Ascending aorta (tissue), 2 donors: ENCODE measurements at regions not wholly inside any gene's neighbourhood (a gene's known extent, or its start where the extent isn't known, plus 50 kb on each side); places are given as distances from the start of the nearest gene placed in this dataset.
A peak's percentile ranks its signal among the peaks of the same experiment; 100 is the strongest.

Source experiments
- DNase-seq, 2 donors: peaks; one replicate each; pipeline ENCODE4 v3.0.0-alpha.2; 2019; ENCODE audit warnings: low spot score in 2 of 2
- H3K27ac ChIP-seq, 2 donors: fragments of 200-600 bp; sonication (generic); one replicate each; pipeline ENCODE4 v1.5.1; 2016 to 2017; ENCODE audit warnings: mild to moderate bottlenecking in 1 of 2
- H3K27me3 ChIP-seq: fragments of 200-600 bp; sonication (generic); one replicate; pipeline ENCODE4 v1.5.1; 2017
- H3K36me3 ChIP-seq, 2 donors: fragments of 200-600 bp; sonication (generic); one replicate each; pipeline ENCODE4 v1.5.1; 2016
- H3K4me1 ChIP-seq, 2 donors: fragments of 200-600 bp; sonication (generic); one replicate each; pipeline ENCODE4 v1.5.1; 2016 to 2017; ENCODE audit warnings: mild to moderate bottlenecking in 1 of 2
- H3K4me3 ChIP-seq, 2 donors: fragments of 200-600 bp; sonication (generic); one replicate each; pipeline ENCODE4 v1.5.1; 2016 to 2017; ENCODE audit warnings: mild to moderate bottlenecking in 1 of 2
- H3K9me3 ChIP-seq, 2 donors: fragments of 200-600 bp; sonication (generic); one replicate each; pipeline ENCODE4 v1.5.1; 2016
- CTCF ChIP-seq, 3 experiments: fragments of 200-600 bp in 2 of 3; fragments of 450-650 bp in 1 of 3; sonication (generic) in 2 of 3; IDR thresholded peaks; one replicate each; pipeline ENCODE4 v1.5.1; 2016 to 2019; ENCODE audit warnings: antibody characterized with exemption in 3 of 3, mild to moderate bottlenecking in 1 of 3, moderate library complexity in 1 of 3
- intact Hi-C: fragments of 100-400 bp; cut with DNase I; formaldehyde crosslinking; loops from one replicate; pipeline ENCODE4 v1.15.1; 2023

- intact Hi-C loops: no loop called here
- no peak for TF ChIP-seq CTCF (IDR thresholded peaks at IDR 0.05)
These were observed 62.0 kb downstream of the HFE start for GRCh38 chr6:26149240-26149639.

DNA sequence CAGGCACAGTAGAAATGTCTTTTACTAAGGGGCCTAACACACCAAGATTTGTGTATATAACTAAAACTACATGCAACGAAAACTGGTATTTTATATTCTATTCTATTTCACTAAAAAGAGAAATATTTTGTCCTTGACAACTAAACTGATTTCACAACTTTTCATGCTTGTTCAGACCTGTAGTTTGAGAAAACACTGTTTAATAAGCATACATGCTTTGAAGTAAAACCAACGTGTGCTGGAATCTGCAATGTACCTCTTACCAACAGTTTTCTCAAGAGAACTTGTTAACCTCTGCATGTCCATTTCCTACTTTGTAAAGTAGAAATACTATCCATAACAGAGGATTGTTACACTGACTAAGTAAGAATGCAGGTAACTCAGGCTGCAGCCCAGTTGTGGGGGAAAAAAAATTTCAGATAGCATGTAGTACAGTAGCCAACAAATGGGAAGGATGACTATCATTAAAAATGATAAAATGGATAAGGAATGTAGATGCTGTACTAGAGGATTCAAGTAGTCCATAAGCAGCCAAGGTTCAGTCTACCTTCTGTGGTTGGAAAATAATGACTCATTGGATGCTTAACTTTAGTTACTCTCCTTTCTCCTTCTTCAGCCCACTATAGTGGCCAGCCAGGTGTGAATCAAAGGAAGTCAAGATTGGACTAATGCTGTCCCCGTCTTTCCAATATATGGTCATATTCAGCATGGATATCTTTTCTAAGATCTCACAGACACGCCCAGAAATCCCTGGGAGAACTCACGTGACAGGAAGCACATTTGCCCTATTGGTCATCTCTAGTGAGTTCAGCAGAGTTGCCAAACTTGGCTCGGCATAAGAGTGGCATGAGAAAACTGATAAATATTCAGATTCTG, 65.2 kb downstream of the HFE start:
- Histone ChIP-seq H3K4me3 (no peak overlapping the region), H3K27me3 (no peaks in the 10 kb centered on the region), H3K27ac (no peak overlapping the region), H3K36me3 (no peaks in the 10 kb centered on the region), H3K9me3 (no peaks in the 10 kb centered on the region), H3K4me1 (peaks cover 0 to 3% of the 10 kb centered on the region in 2 donors)
- TF ChIP-seq CTCF (IDR thresholded peaks at IDR 0.05): no peak
- no peak for DNase-seq
- intact Hi-C loops: no loop called here

More at GRCh38 chr6:26149240-26149639, 62.0 kb downstream of the HFE start:
- no peaks in the 10 kb centered on the region for H3K36me3 ChIP-seq
- no peak overlapping the region for H3K27ac ChIP-seq
- no peak overlapping the region for H3K4me3 ChIP-seq
- no peaks in the 10 kb centered on the region for H3K9me3 ChIP-seq
- no peak for DNase-seq
- no peaks in the 10 kb centered on the region for H3K4me1 ChIP-seq
- H3K27me3 ChIP-seq: no peaks in the 10 kb centered on the region

DNA sequence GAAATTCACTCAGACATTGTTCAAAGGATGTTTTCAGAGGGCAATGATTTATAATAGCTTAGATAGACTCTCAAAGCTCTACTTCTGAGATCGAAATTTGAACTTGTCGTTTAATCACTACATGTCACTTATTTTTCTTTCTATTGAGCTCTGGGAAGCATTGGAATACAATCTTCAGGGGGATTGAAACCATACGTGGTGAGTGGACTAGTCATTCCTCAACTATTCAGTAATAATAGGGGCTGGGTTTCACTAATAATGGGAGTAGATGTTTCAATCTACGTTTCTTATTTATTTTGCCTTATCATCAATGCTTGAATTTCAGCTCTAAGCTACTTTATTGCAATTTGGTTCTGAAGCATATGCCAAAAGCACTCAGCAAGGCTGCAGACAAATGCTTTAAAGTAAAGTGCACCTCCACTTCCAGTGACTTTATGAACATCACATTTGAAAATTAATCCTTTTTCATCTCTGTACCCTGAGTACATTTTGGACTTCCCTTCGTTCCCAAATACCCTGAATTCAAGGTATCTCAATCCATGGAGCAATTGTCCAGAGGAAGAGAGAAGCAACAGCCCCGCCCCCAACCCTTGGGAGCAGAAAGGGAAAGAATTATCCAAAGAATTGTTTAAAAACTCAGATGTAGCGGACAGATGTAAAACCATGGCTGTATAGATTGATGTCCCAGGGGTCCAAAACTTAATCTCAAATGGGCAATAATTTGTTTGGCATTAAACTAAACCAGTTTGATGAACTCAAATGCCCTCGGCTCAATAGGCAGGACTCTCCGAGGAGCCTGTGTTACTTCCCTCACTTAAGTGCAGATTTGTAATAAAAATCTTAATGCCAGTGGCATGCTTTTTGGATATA, 68.1 kb downstream of the HFE start:
- DNase-seq: no peak
- Histone ChIP-seq H3K9me3 (no peaks in the 10 kb centered on the region), H3K36me3 (no peaks in the 10 kb centered on the region), H3K4me3 (peak overlapping the region; percentile 86 to 91), H3K27me3 (no peaks in the 10 kb centered on the region), H3K27ac (peak overlapping the region; percentile 98 to 99), H3K4me1 (peaks cover 0 to 14% of the 10 kb centered on the region in 2 donors)
- intact Hi-C loops: loop anchor here (5.0 kb wide), 2 partner anchors 98 to 977 kb away; a partner anchor contains a TSS
- TF ChIP-seq CTCF (IDR thresholded peaks at IDR 0.05): no peak

DNA sequence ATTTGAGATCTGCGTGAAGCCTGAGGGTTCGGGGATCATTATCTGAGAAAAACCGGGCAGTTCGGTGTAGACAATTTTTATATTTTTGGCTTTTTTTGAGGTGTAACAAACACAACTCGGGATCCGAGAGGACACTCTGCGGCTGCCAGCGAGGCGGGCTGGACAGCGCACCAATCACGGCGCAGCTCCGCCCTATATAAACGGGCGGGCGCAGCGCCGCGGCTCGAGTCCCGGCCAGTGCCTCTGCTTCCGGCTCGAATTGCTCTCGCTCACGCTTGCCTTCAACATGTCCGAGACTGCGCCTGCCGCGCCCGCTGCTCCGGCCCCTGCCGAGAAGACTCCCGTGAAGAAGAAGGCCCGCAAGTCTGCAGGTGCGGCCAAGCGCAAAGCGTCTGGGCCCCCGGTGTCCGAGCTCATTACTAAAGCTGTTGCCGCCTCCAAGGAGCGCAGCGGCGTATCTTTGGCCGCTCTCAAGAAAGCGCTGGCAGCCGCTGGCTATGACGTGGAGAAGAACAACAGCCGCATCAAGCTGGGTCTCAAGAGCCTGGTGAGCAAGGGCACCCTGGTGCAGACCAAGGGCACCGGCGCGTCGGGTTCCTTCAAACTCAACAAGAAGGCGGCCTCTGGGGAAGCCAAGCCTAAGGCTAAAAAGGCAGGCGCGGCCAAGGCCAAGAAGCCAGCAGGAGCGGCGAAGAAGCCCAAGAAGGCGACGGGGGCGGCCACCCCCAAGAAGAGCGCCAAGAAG, 69.0 kb downstream of the HFE start:
- Histone ChIP-seq H3K4me1 (peaks cover 0 to 14% of the 10 kb centered on the region in 2 donors), H3K27me3 (no peaks in the 10 kb centered on the region), H3K4me3 (peak overlapping the region; percentile 86 to 91), H3K27ac (peak overlapping the region; percentile 98 to 99), H3K36me3 (no peaks in the 10 kb centered on the region), H3K9me3 (no peaks in the 10 kb centered on the region)
- intact Hi-C loops: loop anchor here (1.0 to 5.0 kb wide), 4 partner anchors 53 to 976 kb away; a partner anchor contains a TSS
- peak in 1 of 3 experiments; percentile 24 for TF ChIP-seq CTCF (IDR thresholded peaks at IDR 0.05)
- peak; percentile 67 to 95 for DNase-seq

- H3K27ac ChIP-seq: peak overlapping the region; percentile 98 to 99
- peaks cover 0 to 14% of the 10 kb centered on the region in 2 donors for H3K4me1 ChIP-seq
- no peaks in the 10 kb centered on the region for H3K27me3 ChIP-seq
- TF ChIP-seq CTCF (IDR thresholded peaks at IDR 0.05): no peak
- intact Hi-C loops: loop anchor here (1.0 to 5.0 kb wide), 5 partner anchors 31 to 975 kb away; a partner anchor contains a TSS
- H3K9me3 ChIP-seq: no peaks in the 10 kb centered on the region
- peak overlapping the region; percentile 86 to 91 for H3K4me3 ChIP-seq
- DNase-seq: peak in 1 of 2 donors; percentile 84
- no peaks in the 10 kb centered on the region for H3K36me3 ChIP-seq
These were observed 69.6 kb downstream of the HFE start for GRCh38 chr6:26156850-26157250.
